B cell (primary cell): ENCODE measurements at regions not wholly inside any gene's neighbourhood (a gene's known extent, or its start where the extent isn't known, plus 50 kb on each side); places are given as distances from the start of the nearest gene placed in this dataset.

ENCODE experiments used
- ATAC-seq: fragments of 200-7000 bp; cut with Tn5 transposase; one replicate; pipeline ENCODE4 v1.10.0; 2021; ENCODE audit warnings: low read depth, mild to moderate bottlenecking, moderate number of reproducible peaks, moderate library complexity
- CTCF ChIA-PET: fragments of 350-600 bp; sonication (Branson Sonifier 250); formaldehyde crosslinking; loops from one replicate; lab custom pipeline; 2021; ENCODE audit warnings: antibody characterized with exemption, inconsistent platforms; lab: Charles Lee
- POLR2A ChIA-PET: fragments of 350-600 bp; sonication (Branson Sonifier 250); formaldehyde crosslinking; loops from one replicate; lab custom pipeline; 2021; ENCODE audit warnings: antibody characterized with exemption; lab: Charles Lee
- DNase-seq: peaks from one replicate; pipeline ENCODE4 v3.0.0; 2013
- H2AFZ ChIP-seq: 2 replicates; pipeline ENCODE4 v1.6.1; 2012; ENCODE audit warnings: mild to moderate bottlenecking, low read depth, low read length; ENCODE audit not compliant: insufficient read depth, poor library complexity, severe bottlenecking
- H3K27ac ChIP-seq, 2 donors: 1 replicate in 1 of 2; 2 replicates in 1 of 2; pipeline ENCODE4 v1.5.1; 2012 to 2013; ENCODE audit warnings: low read length in 2 of 2, mild to moderate bottlenecking in 2 of 2, moderate library complexity in 1 of 2
- H3K27me3 ChIP-seq, 4 experiments: fragments of 200-600 bp in 1 of 4; sonication (generic) in 1 of 4; replicated peaks in 1 of 4; 1 replicate in 2 of 4; 2 replicates in 2 of 4; pipeline versions ENCODE4 v1.6.1 to v1.7.0; 2013 to 2016; ENCODE audit warnings: low read length in 3 of 4, mild to moderate bottlenecking in 2 of 4, mixed read lengths in 1 of 4, moderate library complexity in 1 of 4; ENCODE audit not compliant: insufficient read depth in 4 of 4, control insufficient read depth in 3 of 4; ENCODE audit errors: control extremely low read depth in 1 of 4
- H3K36me3 ChIP-seq, 2 experiments: replicated peaks in 1 of 2; 1 replicate in 1 of 2; 2 replicates in 1 of 2; pipeline versions ENCODE4 v1.6.1 to v1.7.1; 2013; ENCODE audit warnings: low read length in 1 of 2; ENCODE audit not compliant: insufficient read depth in 2 of 2, control insufficient read depth in 1 of 2; ENCODE audit errors: control extremely low read depth in 1 of 2, extremely low read depth in 1 of 2
- H3K4me1 ChIP-seq, 2 donors: fragments of 200-600 bp in 1 of 2; sonication (generic) in 1 of 2; 1 replicate in 1 of 2; 2 replicates in 1 of 2; pipeline versions ENCODE4 v1.5.1 to v1.6.1; 2013 to 2017; ENCODE audit warnings: low read length in 2 of 2; ENCODE audit not compliant: control insufficient read depth in 2 of 2, insufficient read depth in 2 of 2
- H3K4me2 ChIP-seq: replicated peaks from 2 replicates; pipeline ENCODE3; 2012; ENCODE audit warnings: mild to moderate bottlenecking, low read depth, low read length; ENCODE audit not compliant: poor library complexity, severe bottlenecking
- H3K4me3 ChIP-seq, 5 experiments: fragments of 200-600 bp in 1 of 5; sonication (generic) in 1 of 5; 1 replicate in 3 of 5; 2 replicates in 2 of 5; pipeline versions ENCODE4 v1.5.1 to v1.7.0; 2011 to 2016; ENCODE audit warnings: low read length in 4 of 5, mild to moderate bottlenecking in 4 of 5, low read depth in 2 of 5, control low read depth in 1 of 5, moderate library complexity in 1 of 5; ENCODE audit not compliant: insufficient read depth in 1 of 5; ENCODE audit errors: control extremely low read depth in 1 of 5, extremely low read depth in 1 of 5
- H3K79me2 ChIP-seq: fragments of 200-600 bp; sonication (generic); one replicate; pipeline ENCODE4 v1.6.0; 2016; ENCODE audit warnings: low read length; ENCODE audit not compliant: control insufficient read depth, insufficient read depth
- H3K9ac ChIP-seq: fragments of 200-600 bp; sonication (generic); 2 replicates; pipeline ENCODE4 v1.6.1; 2017; ENCODE audit warnings: mild to moderate bottlenecking, low read length, moderate library complexity
- H3K9me3 ChIP-seq, 3 donors: one replicate each; pipeline versions ENCODE4 v1.6.1 to v1.7.1; 2013; ENCODE audit warnings: low read length in 2 of 3; ENCODE audit not compliant: control insufficient read depth in 2 of 3, insufficient read depth in 1 of 3; ENCODE audit errors: control extremely low read depth in 1 of 3
- H4K20me1 ChIP-seq: 2 replicates; pipeline ENCODE4 v1.6.0; 2012; ENCODE audit warnings: mild to moderate bottlenecking, low read length; ENCODE audit not compliant: insufficient read depth, control insufficient read depth, poor library complexity, severe bottlenecking
- H3K27ac Mint-ChIP-seq: one replicate; pipeline ENCODE4 v1.8.0; 2021; ENCODE audit warnings: mixed read lengths
- H3K27me3 Mint-ChIP-seq: one replicate; pipeline ENCODE4 v1.8.0; 2021; ENCODE audit warnings: mixed read lengths
- H3K4me1 Mint-ChIP-seq: one replicate; pipeline ENCODE4 v1.8.0; 2021; ENCODE audit warnings: mixed read lengths
- H3K4me3 Mint-ChIP-seq: one replicate; pipeline ENCODE4 v1.8.0; 2021; ENCODE audit warnings: mixed read lengths
- H3K9me3 Mint-ChIP-seq: one replicate; pipeline ENCODE4 v1.8.0; 2022; ENCODE audit warnings: mixed read lengths; ENCODE audit not compliant: insufficient read depth
- EZH2 ChIP-seq: IDR thresholded peaks from 2 replicates; pipeline ENCODE4 v1.6.1; 2012; ENCODE audit warnings: borderline replicate concordance, low read depth, mild to moderate bottlenecking, moderate library complexity, low read length; ENCODE audit not compliant: insufficient read depth, poor library complexity, severe bottlenecking
- WGBS: methylation state at CpG from one replicate; pipeline ENCODE4 v1.1.5; 2013; ENCODE audit warnings: missing lambda C conversion rate; ENCODE audit not compliant: insufficient coverage; 5-methylcytosine and 5-hydroxymethylcytosine counted together
- intact Hi-C: fragments of 100-400 bp; cut with micrococcal nuclease; formaldehyde crosslinking; loops from one replicate; pipeline ENCODE4 v1.10.0; 2022
- TF ChIP-seq, protein P1 (sequence below): fragments of 200-600 bp; IDR thresholded peaks from one replicate; pipeline ENCODE4 v1.8.0; 2022; ENCODE audit warnings: antibody characterized with exemption, mild to moderate bottlenecking

DNA sequence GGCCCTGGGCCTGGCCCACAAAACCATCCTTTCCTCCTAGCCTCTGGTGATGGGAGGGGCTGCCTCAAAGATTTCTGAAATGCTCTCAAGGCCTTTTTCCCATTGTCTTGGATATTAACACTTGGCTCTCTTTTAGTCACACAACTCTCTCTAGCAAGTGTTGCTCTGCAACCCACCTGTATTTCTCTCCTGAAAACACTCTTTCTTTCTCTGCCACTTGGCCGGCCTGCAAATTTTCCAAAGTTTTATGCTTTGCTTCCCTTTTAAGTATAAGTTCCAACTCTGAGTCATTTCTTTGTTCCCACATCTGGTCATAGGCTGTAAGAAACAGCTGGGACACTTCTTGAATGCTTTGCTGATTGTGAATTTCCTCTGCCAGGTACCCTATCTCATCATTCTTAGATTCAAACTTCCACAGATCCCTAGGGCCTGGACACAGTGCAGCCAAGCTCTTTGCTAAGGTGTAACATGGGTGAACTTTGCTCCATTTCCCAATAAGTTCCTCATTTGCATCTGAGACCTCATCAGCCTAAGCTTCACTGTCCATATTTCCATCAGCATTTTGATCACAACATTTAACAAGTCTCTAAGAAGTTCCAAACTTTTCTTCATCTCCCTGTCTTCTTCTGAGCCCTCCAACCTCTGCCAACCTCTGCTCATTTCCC lies 93.8 kb downstream of the TRIM29 start:
- Histone ChIP-seq H2AFZ (no peak overlapping the region), H3K9ac (no peak overlapping the region), H3K27me3 (peaks cover 0 to 10% (median 0%) of the 10 kb centered on the region in 4 experiments), H3K4me1 (no peaks in the 10 kb centered on the region), H3K4me2 (no peak overlapping the region), H3K79me2 (no peaks in the 10 kb centered on the region), H4K20me1 (no peaks in the 10 kb centered on the region), H3K9me3 (peaks cover 1 to 12% (median 5%) of the 10 kb centered on the region in 3 donors), H3K27ac (no peak overlapping the region), H3K36me3 (no peaks in the 10 kb centered on the region), H3K4me3 (no peak overlapping the region)
- no CpG with 5 or more reads among the region's 1 CpG for WGBS
- Mint-ChIP-seq H3K27me3 (peaks cover 29% of the 10 kb centered on the region), H3K9me3 (no peaks in the 10 kb centered on the region), H3K4me1 (no peaks in the 10 kb centered on the region), H3K4me3 (no peak overlapping the region), H3K27ac (no peak overlapping the region)
- TF ChIP-seq EZH2 = no peak
- TF ChIP-seq, protein P1, sequence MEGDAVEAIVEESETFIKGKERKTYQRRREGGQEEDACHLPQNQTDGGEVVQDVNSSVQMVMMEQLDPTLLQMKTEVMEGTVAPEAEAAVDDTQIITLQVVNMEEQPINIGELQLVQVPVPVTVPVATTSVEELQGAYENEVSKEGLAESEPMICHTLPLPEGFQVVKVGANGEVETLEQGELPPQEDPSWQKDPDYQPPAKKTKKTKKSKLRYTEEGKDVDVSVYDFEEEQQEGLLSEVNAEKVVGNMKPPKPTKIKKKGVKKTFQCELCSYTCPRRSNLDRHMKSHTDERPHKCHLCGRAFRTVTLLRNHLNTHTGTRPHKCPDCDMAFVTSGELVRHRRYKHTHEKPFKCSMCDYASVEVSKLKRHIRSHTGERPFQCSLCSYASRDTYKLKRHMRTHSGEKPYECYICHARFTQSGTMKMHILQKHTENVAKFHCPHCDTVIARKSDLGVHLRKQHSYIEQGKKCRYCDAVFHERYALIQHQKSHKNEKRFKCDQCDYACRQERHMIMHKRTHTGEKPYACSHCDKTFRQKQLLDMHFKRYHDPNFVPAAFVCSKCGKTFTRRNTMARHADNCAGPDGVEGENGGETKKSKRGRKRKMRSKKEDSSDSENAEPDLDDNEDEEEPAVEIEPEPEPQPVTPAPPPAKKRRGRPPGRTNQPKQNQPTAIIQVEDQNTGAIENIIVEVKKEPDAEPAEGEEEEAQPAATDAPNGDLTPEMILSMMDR = no peak
- no peak for ATAC-seq
- POLR2A ChIA-PET = no interaction called here
- intact Hi-C loops = no loop called here
- no peak for DNase-seq
- CTCF ChIA-PET = no interaction called here

- Histone ChIP-seq H4K20me1 (no peaks in the 10 kb centered on the region), H3K36me3 (no peaks in the 10 kb centered on the region), H3K27me3 (peaks cover 0 to 10% (median 2%) of the 10 kb centered on the region in 4 experiments), H3K9ac (no peak overlapping the region), H3K4me2 (no peak overlapping the region), H3K4me1 (no peaks in the 10 kb centered on the region), H2AFZ (no peak overlapping the region), H3K79me2 (no peaks in the 10 kb centered on the region), H3K27ac (no peak overlapping the region), H3K9me3 (peaks cover 1 to 12% (median 5%) of the 10 kb centered on the region in 3 donors), H3K4me3 (no peak overlapping the region)
- H3K9me3 Mint-ChIP-seq = no peaks in the 10 kb centered on the region
- no peak overlapping the region for H3K27ac Mint-ChIP-seq
- no peak overlapping the region for H3K4me3 Mint-ChIP-seq
- CTCF ChIA-PET = no interaction called here
- no peaks in the 10 kb centered on the region for H3K4me1 Mint-ChIP-seq
- intact Hi-C loops = no loop called here
- 83% methylated on average over 3 of the region's 4 CpGs for WGBS
- no peak for ATAC-seq
- no peak for DNase-seq
- POLR2A ChIA-PET = no interaction called here
- H3K27me3 Mint-ChIP-seq = peaks cover 31% of the 10 kb centered on the region
- TF ChIP-seq, protein P1 = no peak
- TF ChIP-seq EZH2 = no peak
These were observed 94.5 kb downstream of the TRIM29 start for GRCh38 chr11:120043328-120043945.
